GM21447 (cell line): ENCODE measurements at regions not wholly inside any gene's neighbourhood (a gene's known extent, or its start where the extent isn't known, plus 50 kb on each side); places are given as distances from the start of the nearest gene placed in this dataset.

ENCODE experiments used
- ATAC-seq: cut with Tn5 transposase; IDR thresholded peaks from one replicate; pipeline ENCODE4 v1.9.1; 2021; ENCODE audit not compliant: unreplicated experiment

GRCh38 chr1:222243902-222244301 lies 304.0 kb downstream of the HHIPL2 start:
- ATAC-seq = no peak

DNA sequence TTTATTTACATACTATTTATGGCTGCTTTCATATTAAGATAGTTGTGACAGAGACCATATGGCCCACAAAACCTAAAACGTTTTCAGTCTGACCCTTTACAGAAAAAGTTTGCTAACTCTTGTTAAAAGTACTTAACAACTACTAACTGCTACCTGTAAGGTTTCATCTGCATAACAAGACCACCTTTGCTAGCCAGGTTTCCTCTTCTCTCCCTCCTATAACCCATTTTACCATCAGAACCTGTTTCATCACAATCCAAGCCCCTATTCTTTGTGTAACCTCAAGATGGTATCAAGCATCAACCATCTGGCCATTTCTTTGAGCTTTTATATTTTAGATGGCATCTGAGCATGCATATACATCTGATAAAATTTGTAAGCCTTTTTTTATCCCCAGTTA lies 305.4 kb downstream of the HHIPL2 start:
- no peak for ATAC-seq

GRCh38 chr1:222241410-222241809 lies 306.5 kb downstream of the HHIPL2 start:
- ATAC-seq = no peak

GRCh38 chr1:222240536-222241181 lies 307.2 kb downstream of the HHIPL2 start:
- ATAC-seq = no peak

DNA sequence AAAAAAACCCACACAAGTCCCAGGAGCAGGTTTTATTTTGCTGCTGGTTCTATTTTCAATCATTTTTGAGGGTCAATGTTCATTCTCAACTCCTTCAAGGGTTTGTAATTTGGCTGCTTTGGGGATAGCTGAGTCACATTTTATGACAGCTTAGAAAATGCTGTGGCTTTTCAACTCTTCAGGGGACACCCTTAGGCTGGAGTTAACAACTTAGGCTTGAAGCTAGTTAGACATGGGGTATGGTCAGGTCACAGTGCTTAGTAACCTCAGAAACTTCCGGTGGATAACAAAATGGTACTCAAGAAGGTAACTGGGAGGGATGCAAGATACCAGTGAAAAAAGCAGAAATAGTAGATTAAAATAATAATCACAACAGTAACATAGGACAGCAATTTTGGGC lies 308.8 kb downstream of the HHIPL2 start:
- no peak for ATAC-seq

DNA sequence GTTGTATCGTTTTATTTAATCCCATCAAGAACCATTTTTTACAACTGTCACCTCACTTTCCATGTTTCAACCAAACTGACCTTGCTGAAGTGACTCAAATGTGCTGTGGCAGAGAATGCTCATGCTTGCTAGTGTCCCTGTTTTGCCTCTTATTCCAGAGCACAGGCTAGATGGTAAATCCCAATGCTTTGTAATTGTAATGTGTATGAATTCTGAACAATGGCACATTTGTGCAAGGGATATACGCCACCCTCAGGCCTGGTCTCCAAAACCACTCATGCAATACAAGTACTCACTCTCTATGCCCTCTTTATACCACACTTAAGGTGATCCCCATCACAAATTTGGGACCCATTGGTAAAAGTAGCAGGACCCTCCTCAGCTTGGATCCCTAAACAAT lies 313.6 kb downstream of the HHIPL2 start:
- no peak for ATAC-seq

DNA sequence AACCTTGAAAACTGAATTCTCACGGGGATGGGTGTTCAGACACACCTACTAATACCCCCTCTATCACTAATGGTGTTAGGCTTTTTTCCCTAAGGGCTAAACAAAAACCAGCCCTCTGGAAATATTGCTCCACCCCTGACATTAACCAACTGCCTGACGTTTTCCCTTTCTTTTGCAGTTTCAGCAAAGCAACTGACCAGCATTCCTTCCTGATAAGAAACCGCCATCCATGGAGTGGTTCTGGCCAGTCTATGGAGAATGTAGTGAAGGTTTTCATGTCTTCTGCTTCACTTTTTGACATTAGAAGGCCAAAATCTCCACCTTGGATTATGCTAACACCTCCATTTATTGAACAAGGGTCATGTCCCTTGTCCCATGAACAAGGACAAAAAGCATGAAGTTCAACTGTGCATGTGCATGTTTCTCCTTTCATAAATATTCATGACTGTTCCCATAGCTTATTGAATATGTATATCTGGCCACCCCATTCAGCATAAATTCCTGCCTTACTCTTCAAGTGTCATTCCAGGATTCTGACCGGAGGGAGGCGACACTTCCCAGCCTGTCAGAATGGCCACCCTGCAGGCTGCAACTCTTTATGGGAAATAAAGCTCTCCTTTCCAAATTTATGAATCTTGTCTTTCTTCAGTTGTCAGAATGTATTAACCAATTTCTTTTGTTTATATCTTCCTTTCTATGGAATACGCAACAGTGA lies 314.3 kb downstream of the HHIPL2 start:
- ATAC-seq = no peak

DNA sequence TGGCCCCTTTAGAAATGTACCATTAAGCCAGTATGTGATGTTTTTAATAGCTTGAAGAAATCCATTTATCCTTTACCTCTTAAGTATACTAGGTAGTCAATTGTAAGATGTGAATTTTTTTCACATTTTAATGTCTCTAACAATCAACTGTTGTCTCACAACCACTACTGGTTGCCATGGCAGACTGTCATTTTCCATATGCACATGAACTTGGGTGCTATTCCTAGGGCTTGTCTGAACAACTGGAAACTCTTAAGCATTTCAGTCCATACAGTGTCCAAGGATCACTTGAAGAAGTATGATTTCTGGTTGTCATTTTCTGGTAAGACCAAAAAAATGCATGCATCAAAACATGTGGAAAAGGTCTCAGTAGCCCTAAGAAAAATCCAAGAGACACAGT lies 315.1 kb downstream of the HHIPL2 start:
- no peak for ATAC-seq

DNA sequence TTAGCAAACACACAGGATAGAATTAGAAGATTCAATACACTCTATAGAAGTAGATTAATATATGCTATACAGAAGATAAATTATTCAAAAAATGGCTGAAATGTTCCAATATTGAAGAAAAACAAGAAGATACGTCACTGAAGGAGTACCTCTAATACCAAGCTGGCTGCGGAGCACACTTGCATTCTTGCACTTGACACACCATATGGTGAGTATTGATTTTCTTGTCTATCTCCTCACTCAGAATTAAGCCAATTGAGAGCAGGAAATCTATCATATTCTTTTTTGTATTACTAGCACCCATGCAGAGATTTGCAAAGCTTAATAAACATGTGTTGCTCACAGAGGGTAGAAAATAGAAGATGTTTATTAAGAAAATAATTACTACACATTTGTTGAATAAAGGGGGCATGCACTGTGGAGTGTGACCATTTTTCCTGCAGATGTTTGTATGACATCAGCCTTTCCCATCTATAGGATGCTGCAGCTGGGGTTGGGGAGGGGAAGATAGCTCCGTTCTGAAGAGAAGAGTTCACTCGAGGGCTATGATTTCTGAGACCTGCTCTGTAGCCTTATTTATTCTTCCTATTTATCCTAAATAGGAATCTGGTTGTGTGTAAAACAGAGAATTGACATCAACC lies 318.1 kb downstream of the HHIPL2 start:
- no peak for ATAC-seq

- ATAC-seq = no peak
These were observed 322.6 kb downstream of the HHIPL2 start for GRCh38 chr1:222225316-222225691.

DNA sequence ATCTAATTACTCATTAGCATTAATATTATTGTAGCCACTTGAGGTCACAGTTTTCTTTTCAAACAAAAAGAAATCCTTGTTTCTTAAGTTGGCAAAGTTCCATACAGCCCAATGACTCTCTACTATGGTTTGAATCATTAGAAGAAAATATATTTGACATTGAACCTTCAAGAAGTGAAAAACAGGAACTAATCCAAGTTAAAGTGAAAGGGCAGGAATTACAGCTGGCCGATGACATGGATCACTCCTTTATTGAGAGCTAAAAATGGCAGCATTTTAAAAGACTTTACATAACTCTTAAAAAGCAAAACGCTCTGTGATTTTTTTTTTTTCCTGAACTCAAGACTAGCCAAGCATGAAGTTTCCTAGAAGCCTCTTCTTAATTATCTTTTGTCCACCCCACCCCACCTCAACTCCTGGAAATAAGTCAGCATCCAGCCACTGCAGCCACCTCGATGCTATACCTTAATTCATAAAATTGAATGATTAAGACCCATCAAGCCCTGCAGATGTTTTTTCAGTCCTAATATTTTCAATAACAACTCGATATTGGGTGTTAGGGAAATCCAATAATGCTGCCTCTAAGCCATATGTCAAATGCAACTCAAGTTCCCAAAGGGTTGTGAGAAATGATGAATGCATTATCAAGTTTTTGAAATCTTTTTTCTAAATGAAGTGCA lies 323.1 kb downstream of the HHIPL2 start:
- ATAC-seq = no peak

- no peak for ATAC-seq
These were observed 323.7 kb downstream of the HHIPL2 start for GRCh38 chr1:222224156-222224555.

DNA sequence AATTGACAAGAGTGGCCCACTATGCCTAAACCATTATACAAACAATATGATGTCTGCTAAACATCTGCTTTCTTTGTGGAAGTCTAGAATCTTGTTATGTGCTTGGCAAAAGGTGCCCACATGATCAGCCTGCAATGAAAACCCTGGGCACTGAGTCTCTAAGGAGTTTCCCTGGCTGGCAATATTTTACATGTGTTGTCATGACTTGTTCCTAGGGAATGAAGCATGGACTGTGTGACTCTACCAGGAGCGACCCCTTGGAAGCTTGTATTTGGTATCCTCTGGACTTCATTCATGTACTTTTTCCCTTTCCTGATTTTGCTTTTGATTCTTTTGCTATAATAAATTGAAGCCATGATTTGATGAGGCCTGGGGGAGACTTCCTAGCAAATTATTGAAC lies 324.9 kb downstream of the HHIPL2 start:
- ATAC-seq = no peak

GRCh38 chr1:222216255-222216754 lies 331.6 kb downstream of the HHIPL2 start:
- ATAC-seq = no peak

DNA sequence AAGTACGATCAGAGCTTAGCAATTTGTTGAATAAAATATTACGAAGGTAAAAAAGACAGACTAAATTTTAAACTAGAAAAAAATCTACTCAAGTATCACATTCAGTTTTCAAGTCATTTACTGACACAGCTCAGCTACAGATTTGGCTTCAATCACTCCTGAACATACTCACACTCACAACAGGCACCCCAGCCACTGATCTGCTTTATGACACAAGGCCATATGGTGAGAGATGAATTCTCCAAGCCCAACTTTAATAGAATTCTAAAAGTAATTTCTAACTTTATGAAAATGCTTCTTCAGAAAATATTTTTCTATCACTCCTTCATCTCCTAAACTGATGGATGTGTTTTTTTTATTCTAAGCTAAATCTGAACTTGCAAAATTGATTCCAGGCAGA lies 337.1 kb downstream of the HHIPL2 start:
- no peak for ATAC-seq

- ATAC-seq = no peak
These were observed 343.4 kb downstream of the HHIPL2 start for GRCh38 chr1:222204475-222204874.

DNA sequence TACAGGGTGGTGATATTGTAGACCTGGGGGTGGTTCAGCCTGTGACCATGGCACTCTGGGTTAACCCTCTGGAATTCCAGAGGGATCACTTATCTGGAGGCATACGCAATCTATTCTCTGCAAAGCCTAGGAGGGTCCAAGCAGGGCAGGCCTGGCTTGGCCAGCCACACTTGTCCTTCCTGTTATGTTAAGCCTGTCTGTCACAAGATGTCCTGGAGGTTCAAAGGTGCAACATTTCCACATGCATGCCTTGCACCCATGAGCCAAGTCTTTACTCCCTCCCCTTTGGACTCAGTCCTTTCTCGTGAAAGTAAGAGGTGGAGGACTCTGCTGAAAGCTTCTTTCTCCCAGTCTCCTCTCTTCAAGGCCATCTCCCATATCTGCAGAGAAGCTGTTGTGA lies 345.1 kb downstream of the HHIPL2 start:
- no peak for ATAC-seq

DNA sequence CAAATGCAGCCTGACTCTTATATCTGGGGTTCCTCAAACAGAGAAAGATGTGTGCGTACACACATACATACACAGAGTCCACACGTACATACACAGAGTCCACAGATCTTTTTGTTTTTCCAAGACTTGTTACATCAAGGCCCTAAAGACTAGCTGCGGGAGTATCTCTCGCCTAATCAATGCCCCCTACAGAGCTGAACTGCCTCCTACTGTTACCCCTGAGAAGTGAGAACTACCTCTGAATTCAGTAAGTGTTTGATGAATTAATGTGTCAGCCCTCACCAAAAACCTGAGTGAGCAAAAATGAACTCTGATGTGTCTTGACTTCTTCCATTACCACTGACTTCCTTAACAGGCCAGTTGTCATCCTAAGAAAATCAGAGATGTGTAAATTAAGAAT lies 351.2 kb downstream of the HHIPL2 start:
- no peak for ATAC-seq

- ATAC-seq = no peak
These were observed 351.6 kb downstream of the HHIPL2 start for GRCh38 chr1:222196288-222196687.

DNA sequence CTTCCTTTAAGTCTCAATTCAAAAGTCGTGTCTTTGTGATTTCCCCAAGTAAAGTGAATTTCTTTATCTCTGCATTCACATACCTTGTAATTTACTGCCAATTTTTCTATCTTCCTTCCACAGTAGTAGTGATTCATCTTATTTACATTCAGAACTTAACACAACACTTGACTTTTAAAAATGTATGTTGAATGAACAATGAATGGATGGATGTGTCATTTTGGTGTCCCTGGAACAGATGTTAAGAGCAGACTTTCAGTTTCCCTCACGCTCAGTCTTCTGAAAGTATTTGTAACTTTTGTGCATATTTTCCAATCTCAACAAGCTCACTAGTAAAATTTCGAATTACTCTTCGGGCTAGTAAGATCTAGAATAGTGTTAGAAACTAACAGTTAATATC lies 352.0 kb downstream of the HHIPL2 start:
- no peak for ATAC-seq

GRCh38 chr1:222189218-222189617 lies 358.7 kb downstream of the HHIPL2 start:
- ATAC-seq = no peak
